ENCODE measurements at regions not wholly inside any gene's neighbourhood (a gene's known extent, or its start where the extent isn't known, plus 50 kb on each side); places are given as distances from the start of the nearest gene placed in this dataset.

- TF ChIP-seq CTCF (IDR thresholded peaks at IDR 0.05) (no peak), POLR2A (IDR thresholded peaks at IDR 0.05) (no peak), POLR2AphosphoS5 (IDR thresholded peaks at IDR 0.05) (no peak), EP300 (IDR thresholded peaks at IDR 0.05) (no peak)
Measured at GRCh38 chr1:226476648-226477319, 68.9 kb upstream of the PARP1 start.
